HG03039 (cell line): ENCODE measurements at regions not wholly inside any gene's neighbourhood (a gene's known extent, or its start where the extent isn't known, plus 50 kb on each side); places are given as distances from the start of the nearest gene placed in this dataset.

Source experiments
- ATAC-seq: cut with Tn5 transposase; IDR thresholded peaks from one replicate; pipeline ENCODE4 v1.9.1; 2021; ENCODE audit warnings: mild to moderate bottlenecking, moderate library complexity; ENCODE audit not compliant: unreplicated experiment

DNA sequence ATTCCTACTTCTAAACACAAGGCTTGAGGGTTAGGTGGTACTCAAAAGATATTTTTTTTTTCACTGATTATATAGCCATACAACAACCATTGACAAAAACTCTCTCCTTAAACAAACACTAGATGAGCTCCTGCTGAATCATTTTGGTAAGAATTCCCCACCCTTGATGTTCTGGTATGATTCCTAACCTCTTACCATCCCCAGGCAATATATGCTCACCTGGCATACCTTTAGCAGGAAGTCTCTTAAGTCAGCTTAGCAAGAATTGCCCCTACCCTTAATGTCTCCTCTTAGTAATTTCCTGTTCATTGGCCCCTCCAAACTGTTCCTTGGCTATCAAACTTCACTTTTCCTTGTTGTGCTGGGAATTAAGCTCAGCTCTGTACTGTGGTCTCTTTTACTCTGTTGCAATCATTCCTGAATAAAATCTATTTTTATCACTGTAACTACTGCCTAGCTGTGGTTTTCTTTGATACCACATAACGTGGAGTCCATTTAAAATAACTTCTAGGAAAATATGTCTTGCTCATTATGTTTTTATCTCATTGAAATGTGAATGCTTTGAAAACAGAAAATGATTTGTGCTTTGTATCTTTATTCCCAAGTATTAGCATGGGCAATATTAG lies 712.6 kb downstream of the SLC16A7 start:
- no peak for ATAC-seq

- no peak for ATAC-seq
These were observed 716.1 kb downstream of the SLC16A7 start for GRCh38 chr12:60311940-60312339.

GRCh38 chr12:60317361-60317760 lies 721.5 kb downstream of the SLC16A7 start:
- ATAC-seq, result no peak

- no peak for ATAC-seq
These were observed 728.9 kb downstream of the SLC16A7 start for GRCh38 chr12:60324746-60325145.

DNA sequence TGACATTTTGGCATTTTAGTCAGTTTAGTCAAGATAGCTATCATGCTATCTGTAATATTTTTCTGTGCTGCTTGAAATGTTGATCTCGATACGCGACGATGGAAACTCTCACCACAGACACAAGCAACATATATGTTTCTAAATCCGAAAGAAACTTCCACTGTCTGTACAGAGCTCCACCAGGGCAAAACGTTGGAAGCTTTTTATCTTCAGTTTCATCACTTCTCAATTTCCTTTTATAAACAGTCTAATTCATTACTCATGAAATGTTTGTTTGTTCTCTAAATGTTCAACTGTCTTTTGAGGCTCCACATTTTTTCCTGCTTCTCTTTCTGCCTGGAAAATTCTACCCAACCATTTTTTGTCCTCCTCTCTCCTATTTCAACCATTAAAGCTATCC lies 737.6 kb downstream of the SLC16A7 start:
- no peak for ATAC-seq

GRCh38 chr12:60335745-60336144 lies 739.9 kb downstream of the SLC16A7 start:
- no peak for ATAC-seq

DNA sequence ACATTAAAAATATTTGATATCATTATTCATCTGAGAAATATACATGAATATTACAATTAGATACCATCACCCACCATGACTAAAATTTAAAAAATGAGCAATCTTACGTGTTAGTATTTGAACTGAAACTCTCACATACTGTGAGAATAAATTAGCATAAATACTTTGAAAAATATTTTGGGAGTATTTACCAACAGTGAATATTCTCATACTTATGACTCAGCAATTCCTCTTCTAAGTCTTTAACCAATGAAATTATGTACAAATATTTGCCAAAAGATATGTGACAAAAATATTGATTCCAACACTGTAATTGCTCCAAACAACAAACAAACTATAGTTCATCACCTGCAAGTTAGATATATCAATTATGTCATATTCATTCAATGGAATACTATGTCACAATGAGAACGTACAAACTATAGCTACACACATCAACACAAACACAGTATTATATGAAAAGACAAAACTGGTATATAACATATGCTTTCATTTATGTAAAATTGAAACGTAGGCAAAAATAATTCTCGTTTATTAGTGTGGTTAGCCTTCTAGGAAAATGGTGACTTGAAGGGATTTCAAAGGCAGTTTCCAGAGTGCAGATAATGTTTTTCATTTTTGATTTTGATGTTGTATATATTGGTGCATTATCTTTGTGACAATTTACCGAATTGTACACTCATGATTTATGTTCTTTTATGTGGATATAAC lies 742.2 kb downstream of the SLC16A7 start:
- ATAC-seq, result no peak

GRCh38 chr12:60345442-60345841 lies 749.6 kb downstream of the SLC16A7 start:
- no peak for ATAC-seq

GRCh38 chr12:60349232-60349978 lies 753.6 kb downstream of the SLC16A7 start:
- ATAC-seq, result no peak

GRCh38 chr12:60387356-60387755 lies 791.5 kb downstream of the SLC16A7 start:
- ATAC-seq, result no peak

- ATAC-seq, result no peak
These were observed 795.2 kb downstream of the SLC16A7 start for GRCh38 chr12:60391051-60391450.

GRCh38 chr12:60391791-60392190 lies 796.0 kb downstream of the SLC16A7 start:
- no peak for ATAC-seq

GRCh38 chr12:60393093-60393492 lies 797.3 kb downstream of the SLC16A7 start:
- no peak for ATAC-seq

DNA sequence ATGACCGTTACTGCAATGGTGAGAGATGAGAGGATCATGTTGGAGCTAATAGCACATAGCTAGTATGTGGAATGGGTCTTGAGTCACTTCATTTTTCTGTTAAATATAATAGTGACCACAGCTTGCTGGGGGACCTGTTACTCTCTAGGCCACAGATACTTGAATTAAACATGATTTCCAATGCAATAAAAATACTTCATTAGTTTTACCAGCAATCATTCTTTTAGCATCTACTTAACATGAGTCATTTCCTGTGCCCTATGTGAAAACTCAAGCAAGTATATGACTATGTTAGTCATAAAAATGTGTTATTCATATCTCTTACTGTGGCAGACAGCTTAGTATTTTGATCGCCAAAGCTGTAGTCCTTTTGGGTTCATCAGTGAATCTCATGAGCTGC lies 798.8 kb downstream of the SLC16A7 start:
- no peak for ATAC-seq

- no peak for ATAC-seq
These were observed 802.7 kb downstream of the SLC16A7 start for GRCh38 chr12:60398547-60398946.

GRCh38 chr12:60399064-60399463 lies 803.2 kb downstream of the SLC16A7 start:
- ATAC-seq, result no peak

GRCh38 chr12:60402996-60403395 lies 807.2 kb downstream of the SLC16A7 start:
- no peak for ATAC-seq

DNA sequence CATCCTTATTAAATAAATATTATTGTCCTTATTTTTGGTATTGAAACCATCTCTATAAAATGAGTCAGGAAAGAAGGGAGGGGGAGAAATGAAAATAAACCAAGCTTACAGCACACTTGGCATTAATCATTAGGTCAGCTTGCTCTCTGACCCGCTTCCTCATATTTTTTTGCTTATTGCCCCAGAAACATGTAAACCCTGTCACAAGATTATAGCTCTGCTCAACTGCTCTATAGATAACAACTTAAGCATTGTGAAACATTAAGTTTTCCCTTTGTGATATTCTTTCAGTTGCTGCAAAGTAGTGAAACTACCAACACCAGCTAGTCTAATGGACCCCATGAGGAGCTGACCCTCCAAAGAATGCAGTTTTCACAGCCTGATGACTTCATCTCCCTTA lies 819.5 kb downstream of the SLC16A7 start:
- ATAC-seq, result no peak

DNA sequence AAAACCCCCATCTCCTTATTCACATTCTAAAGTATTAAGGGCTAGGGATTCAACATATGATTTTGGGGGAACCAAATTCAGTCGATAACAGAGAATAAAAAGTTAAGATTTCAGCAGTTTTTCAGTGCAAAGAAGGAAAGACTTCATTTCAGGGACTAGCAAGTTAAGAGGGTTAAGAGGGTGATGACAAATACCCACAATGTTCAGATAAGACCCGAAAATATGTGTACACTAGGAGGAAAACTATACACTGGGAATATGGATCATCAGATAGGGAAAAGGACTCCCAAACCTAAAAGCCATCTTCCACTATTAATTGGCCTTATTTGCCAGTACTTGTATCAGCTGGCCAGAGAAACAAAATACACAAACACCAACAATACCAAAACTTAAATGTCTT lies 824.2 kb downstream of the SLC16A7 start:
- ATAC-seq, result no peak

- no peak for ATAC-seq
These were observed 825.9 kb downstream of the SLC16A7 start for GRCh38 chr12:60421741-60422140.

- no peak for ATAC-seq
These were observed 841.5 kb downstream of the SLC16A7 start for GRCh38 chr12:60437297-60437696.

GRCh38 chr12:60441577-60441976 lies 845.7 kb downstream of the SLC16A7 start:
- ATAC-seq, result no peak
